HUES6 (cell line): ENCODE measurements at regions not wholly inside any gene's neighbourhood (a gene's known extent, or its start where the extent isn't known, plus 50 kb on each side); places are given as distances from the start of the nearest gene placed in this dataset.
"Not testable (repeated sequence)": the region's sequence is repeated elsewhere in the genome, so short reads cannot be mapped to it uniquely, and the experiment has no call there.

ENCODE experiments used
- H3K27ac ChIP-seq: 2 replicates; pipeline ENCODE4 v1.7.0; 2013; ENCODE audit warnings: low read depth, mild to moderate bottlenecking, low read length, inconsistent platforms
- H3K27me3 ChIP-seq: 2 replicates; pipeline ENCODE4 v1.6.1; 2013; ENCODE audit warnings: low read length; ENCODE audit not compliant: control insufficient read depth, insufficient read depth
- H3K36me3 ChIP-seq: 2 replicates; pipeline ENCODE4 v1.6.1; 2013; ENCODE audit warnings: low read length; ENCODE audit not compliant: control insufficient read depth, insufficient read depth
- H3K4me1 ChIP-seq: 2 replicates; pipeline ENCODE4 v1.6.1; 2013; ENCODE audit warnings: low read length; ENCODE audit not compliant: control insufficient read depth, insufficient read depth
- H3K4me3 ChIP-seq: 2 replicates; pipeline ENCODE4 v1.5.1; 2013; ENCODE audit warnings: low read depth, low read length
- H3K9ac ChIP-seq: one replicate; pipeline ENCODE4 v1.6.1; 2013; ENCODE audit warnings: mild to moderate bottlenecking, low read length
- H3K9me3 ChIP-seq: 2 replicates; pipeline ENCODE4 v1.6.1; 2013; ENCODE audit warnings: low read depth, low read length; ENCODE audit not compliant: control insufficient read depth, insufficient read depth

DNA sequence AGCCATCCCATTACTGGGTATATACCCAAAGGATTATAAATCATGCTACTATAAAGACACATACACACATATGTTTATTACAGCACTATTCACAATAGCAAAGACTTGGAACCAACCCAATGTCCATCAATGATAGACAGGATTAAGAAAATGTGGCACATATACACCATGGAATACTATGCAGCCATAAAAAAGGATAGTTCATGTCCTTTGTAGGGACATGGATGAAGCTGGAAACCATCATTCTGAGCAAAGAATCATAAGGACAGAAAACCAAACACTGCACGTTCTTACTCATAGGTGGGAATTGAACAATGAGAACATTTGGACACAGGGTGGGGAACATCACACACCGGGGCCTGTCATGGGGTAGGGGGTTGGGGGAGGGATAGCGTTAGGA is 60.3 kb upstream of the NMU start:
- not testable (repeated sequence) for H3K4me3 ChIP-seq, H3K9me3 ChIP-seq, H3K4me1 ChIP-seq, H3K27me3 ChIP-seq, H3K36me3 ChIP-seq, H3K9ac ChIP-seq, H3K27ac ChIP-seq

DNA sequence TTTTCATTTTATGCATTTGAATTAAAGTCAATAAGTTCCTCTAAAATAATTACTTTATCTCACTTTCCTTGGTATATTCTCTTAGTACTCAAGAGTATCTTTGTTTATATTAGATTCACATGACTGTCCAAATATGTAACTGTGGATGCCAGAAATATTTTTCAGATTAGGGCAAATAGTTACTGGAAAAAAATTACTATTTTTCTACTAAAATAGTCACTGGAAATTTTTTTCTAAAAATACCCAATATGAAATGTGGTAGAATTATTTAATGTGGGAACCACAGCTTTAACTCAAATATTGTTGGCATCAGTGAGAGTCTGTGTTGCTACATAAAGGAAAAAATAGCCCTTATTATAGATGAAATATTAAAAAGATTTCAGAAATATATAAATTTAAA is 70.4 kb upstream of the NMU start:
- Histone ChIP-seq H3K36me3 (no peaks in the 10 kb centered on the region), H3K27ac (no peak overlapping the region), H3K27me3 (no peaks in the 10 kb centered on the region), H3K9me3 (no peaks in the 10 kb centered on the region), H3K4me3 (no peak overlapping the region), H3K9ac (no peak overlapping the region), H3K4me1 (no peaks in the 10 kb centered on the region; the same call in 1 of the 2 replicates)

DNA sequence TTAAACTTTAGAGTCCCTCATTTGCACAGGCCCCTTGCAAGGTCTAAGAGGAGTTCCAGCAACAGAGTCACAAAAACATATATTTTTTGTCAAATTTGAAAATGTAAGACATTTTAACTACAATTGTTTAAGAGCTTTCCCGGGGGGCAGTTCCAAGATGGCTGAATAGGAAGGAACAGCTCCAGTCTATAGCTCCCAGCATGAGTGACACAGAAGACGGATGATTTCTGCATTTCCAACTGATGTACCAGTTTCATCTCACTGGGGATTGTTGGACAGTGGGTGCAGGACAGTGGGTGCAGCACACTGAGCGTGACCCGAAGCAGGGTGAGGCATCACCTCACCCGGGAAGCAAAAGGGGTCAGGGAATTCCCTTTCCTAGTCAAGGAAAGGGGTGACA is 71.4 kb upstream of the NMU start:
- Histone ChIP-seq H3K9me3 (no peaks in the 10 kb centered on the region), H3K4me1 (no peaks in the 10 kb centered on the region; the same call in 1 of the 2 replicates)

DNA sequence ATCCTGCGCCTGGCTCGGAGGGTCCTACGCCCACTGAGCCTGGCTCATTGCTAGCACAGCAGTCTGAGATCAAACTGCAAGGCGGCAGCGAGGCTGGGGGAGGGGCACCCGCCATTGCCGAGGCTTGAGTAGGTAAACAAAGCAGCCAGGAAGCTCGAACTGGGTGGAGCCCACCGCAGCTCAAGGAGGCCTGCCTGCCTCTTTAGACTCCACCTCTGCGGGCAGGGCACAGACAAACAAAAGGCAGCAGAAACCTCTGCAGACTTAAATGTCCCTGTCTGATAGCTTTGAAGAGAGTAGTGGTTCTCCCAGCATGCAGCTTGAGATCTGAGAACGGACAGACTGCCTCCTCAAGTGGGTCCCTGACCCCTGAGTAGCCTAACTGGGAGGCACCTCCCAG is 71.9 kb upstream of the NMU start:
- Histone ChIP-seq H3K9ac (peak overlapping the region; percentile 83), H3K4me3 (peak overlapping the region; percentile 49; the same call in 1 of the 2 replicates), H3K27ac (peak overlapping the region; percentile 70; the same call in 1 of the 2 replicates)
- not testable (repeated sequence) for H3K4me1 ChIP-seq, H3K36me3 ChIP-seq, H3K9me3 ChIP-seq, H3K27me3 ChIP-seq

More for the DNA sequence above, 71.4 kb upstream of the NMU start:
- Histone ChIP-seq H3K9ac (peak overlapping the region; percentile 83), H3K27me3 (no peaks in the 10 kb centered on the region), H3K4me3 (peak overlapping the region; percentile 49; the same call in 1 of the 2 replicates), H3K27ac (peak overlapping the region; percentile 70; the same call in 1 of the 2 replicates), H3K36me3 (no peaks in the 10 kb centered on the region)

DNA sequence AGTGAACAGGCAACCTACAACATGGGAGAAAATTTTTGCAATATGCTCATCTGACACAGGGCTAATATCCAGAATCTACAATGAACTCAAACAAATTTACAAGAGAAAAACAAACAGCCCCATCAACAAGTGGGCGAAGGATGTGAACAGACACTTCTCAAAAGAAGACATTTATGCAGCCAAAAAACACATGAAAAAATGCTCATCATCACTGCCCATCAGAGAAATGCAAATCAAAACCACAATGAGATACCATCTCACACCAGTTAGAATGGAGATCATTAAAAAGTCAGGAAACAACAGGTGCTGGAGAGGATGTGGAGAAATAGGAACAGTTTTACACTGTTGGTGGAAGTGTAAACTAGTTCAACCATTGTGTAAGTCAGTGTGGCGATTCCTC is 76.7 kb upstream of the NMU start:
- H3K4me3 ChIP-seq, H3K4me1 ChIP-seq, H3K9me3 ChIP-seq, H3K9ac ChIP-seq, H3K27me3 ChIP-seq, H3K27ac ChIP-seq, H3K36me3 ChIP-seq: not testable (repeated sequence)

DNA sequence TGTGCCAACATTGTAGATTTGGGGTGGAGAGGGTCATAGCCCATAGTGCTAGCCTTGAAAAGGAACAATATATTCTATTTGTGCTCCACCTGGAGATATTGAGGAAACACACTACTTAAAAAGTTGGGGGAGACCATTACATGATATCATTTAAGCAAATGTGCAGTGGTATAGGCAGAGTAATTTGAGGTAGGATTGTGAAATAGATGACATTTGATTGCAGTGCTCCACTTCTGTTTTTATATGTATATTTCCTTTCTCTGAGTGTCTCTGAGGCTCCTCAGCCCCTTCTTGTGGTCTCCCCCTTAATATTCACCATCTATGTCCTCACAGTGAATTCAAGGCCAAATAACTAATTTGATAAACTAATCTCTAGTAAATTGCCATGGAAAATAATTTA is 85.6 kb upstream of the NMU start:
- no peaks in the 10 kb centered on the region for H3K4me1 ChIP-seq
- no peaks in the 10 kb centered on the region for H3K27me3 ChIP-seq
- no peak overlapping the region for H3K4me3 ChIP-seq

DNA sequence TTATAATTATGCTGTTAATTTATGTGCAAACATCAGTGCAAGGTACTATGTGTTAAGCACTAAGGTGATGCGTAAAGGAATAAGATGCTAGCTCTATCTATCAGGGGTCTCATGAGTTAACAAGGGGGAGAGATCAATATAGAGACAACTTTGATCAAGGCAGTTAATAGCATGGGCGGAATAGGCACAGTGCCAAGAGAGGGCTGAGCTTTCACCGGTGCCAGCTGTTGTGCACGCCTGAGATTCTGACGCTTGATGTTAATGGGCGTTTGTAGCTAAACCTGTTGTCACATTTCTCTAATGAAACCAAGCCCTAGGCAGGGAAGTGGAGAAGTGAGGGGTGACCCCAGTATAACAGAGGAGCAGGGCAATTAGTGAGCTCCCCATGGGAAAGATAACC is 86.0 kb upstream of the NMU start:
- H3K4me3 ChIP-seq = no peak overlapping the region
- no peaks in the 10 kb centered on the region for H3K27me3 ChIP-seq
- no peaks in the 10 kb centered on the region for H3K4me1 ChIP-seq
- no peak overlapping the region for H3K9ac ChIP-seq
- H3K27ac ChIP-seq = no peak overlapping the region
- no peaks in the 10 kb centered on the region for H3K9me3 ChIP-seq
- H3K36me3 ChIP-seq = no peaks in the 10 kb centered on the region

More for the DNA sequence above, 85.6 kb upstream of the NMU start:
- Histone ChIP-seq H3K9me3 (no peaks in the 10 kb centered on the region), H3K36me3 (no peaks in the 10 kb centered on the region), H3K27ac (no peak overlapping the region), H3K9ac (no peak overlapping the region)

DNA sequence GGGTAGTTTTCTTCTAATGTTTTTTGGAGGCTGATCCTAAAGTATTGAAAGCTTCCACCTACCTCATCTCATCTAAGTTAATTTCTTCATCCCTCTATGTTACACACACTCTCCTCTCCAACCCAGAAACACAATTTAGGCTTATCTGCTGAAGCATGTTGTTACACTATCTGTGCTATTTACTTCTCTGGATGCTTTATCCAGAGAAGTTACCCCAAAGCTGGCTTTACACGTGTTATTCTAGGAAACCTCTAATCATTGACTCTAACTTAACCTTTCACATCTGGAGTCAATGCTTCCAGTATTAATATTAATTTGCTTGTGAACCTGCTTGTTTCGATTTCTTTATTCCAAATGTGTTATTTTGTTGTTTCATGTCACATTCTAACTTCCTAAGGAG is 87.3 kb upstream of the NMU start:
- Histone ChIP-seq H3K27me3 (no peaks in the 10 kb centered on the region), H3K4me1 (no peaks in the 10 kb centered on the region), H3K9ac (no peak overlapping the region), H3K36me3 (no peaks in the 10 kb centered on the region), H3K4me3 (no peak overlapping the region), H3K9me3 (no peaks in the 10 kb centered on the region), H3K27ac (no peak overlapping the region)

DNA sequence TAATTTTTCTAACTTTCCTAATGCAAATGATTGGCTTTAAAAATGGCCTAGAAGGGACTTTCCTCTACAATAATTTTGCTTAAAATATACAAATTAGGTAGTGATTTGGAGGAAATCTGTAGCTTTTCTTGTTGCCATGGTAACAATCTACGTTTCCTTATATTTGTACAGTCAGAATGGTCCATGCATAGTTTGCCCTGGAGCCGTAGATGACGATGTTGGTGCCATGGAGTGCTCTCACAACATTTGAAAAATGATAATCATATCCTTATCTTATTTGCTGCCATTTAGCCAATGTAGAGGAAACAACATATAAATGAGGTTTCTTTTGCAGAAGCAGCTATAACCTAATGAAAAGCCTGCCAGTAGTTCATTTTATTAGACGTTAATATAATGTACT is 89.0 kb upstream of the NMU start:
- Histone ChIP-seq H3K9me3 (no peaks in the 10 kb centered on the region), H3K36me3 (no peaks in the 10 kb centered on the region), H3K27me3 (no peaks in the 10 kb centered on the region), H3K27ac (no peak overlapping the region), H3K4me1 (no peaks in the 10 kb centered on the region), H3K9ac (no peak overlapping the region), H3K4me3 (no peak overlapping the region)

DNA sequence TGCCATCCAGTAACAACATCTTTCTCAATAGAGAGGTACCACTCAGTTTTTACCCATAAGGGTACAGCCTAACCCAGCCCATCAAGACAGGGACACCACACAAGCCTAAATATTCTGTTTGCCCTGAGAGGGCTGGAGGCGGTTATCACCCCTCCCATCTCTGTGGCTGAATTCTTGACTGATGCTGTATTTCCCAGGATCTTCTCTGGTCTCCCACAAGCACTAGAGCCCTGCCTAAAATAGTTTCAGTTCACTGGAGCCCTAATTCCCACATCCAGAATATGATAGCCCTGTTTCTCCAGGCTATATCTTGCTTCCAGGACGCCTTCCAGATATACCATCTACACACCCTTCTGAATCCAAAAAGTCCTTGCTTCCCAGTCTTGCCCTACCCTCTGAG is 91.6 kb upstream of the NMU start:
- H3K27me3 ChIP-seq = no peaks in the 10 kb centered on the region
- no peaks in the 10 kb centered on the region for H3K4me1 ChIP-seq
- H3K9ac ChIP-seq = no peak overlapping the region
- H3K36me3 ChIP-seq = no peaks in the 10 kb centered on the region
- no peak overlapping the region for H3K27ac ChIP-seq
- no peak overlapping the region for H3K4me3 ChIP-seq
- H3K9me3 ChIP-seq = no peaks in the 10 kb centered on the region

DNA sequence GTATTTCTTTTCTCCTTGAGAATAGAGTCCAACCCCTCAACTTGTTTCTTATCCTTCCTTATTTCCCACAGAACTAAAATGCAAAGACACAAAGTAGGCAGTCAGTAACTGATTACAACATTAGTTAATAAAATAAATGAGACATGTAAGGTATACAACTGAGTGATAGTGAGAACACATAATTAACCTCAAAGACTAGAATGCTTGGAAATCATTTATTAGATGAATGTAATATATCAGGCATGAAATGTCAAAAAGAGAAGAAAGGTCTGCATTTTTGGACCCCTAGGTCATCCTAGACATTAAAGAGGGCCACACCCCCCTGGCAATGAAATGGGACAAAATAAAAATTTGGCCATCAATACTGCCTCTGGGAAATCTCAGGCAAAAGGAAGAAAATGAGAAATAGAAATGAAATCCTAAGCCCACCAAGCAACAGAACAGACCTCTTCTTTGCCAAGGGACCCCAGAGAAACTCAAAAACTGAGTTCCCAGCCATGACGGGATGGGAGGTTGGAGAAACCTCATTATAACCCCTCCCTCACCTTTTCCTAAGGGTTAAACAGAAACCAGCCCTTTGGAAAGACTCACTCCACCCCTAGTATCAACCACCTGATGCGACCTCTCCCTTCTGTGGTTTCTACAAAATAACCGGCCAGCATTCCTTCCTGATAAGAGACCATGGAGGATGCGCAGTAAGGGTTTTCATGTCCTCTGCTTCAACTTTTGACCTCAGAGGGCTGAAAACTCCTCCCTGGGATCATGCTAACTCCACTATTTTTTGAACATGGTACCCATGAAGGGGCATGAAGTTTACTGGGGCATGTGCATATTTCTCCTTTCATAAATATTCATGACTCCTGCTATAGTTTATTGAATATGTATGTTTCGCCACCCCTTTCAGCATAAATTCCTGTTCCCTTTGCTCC is 90.0 kb upstream of the EXOC1L start:
- Histone ChIP-seq H3K9me3 (no peaks in the 10 kb centered on the region), H3K4me1 (no peaks in the 10 kb centered on the region), H3K36me3 (no peaks in the 10 kb centered on the region), H3K4me3 (no peak overlapping the region), H3K9ac (no peak overlapping the region), H3K27me3 (no peaks in the 10 kb centered on the region), H3K27ac (no peak overlapping the region)
